HepG2 (cell line): ENCODE measurements at regions not wholly inside any gene's neighbourhood (a gene's known extent, or its start where the extent isn't known, plus 50 kb on each side); places are given as distances from the start of the nearest gene placed in this dataset.

Experiments used
- ATAC-seq: fragments of 200-7000 bp; cut with Tn5 transposase; 3 replicates; pipeline ENCODE4 v1.9.1; 2020; ENCODE audit warnings: mild to moderate bottlenecking, moderate library complexity
- BruUV-seq: library from RNA; stranded (reverse); fragments of 400-500 nt; replicated peaks from 2 replicates; lab custom pipeline; 2021; lab: Mats Ljungman, UMichigan
- CTCF ChIA-PET: fragments of 300-600 bp; formaldehyde crosslinking; extraction: SDS; loops from one replicate; lab custom pipeline; 2021; ENCODE audit warnings: low total read pairs, inconsistent platforms, low intra/inter-chr PET ratio; lab: Yijun Ruan, JAX
- POLR2A ChIA-PET: fragments of 350-600 bp; sonication (Branson Sonifier 250); formaldehyde crosslinking; loops from one replicate; lab custom pipeline; 2020; ENCODE audit warnings: antibody characterized with exemption, inconsistent platforms; lab: Yijun Ruan, JAX
- DNase-seq: peaks from one replicate; pipeline ENCODE4 v3.0.0-alpha.2; 2015; ENCODE audit warnings: low spot score
- FAIRE-seq: peaks from 3 replicates; lab custom pipeline; 2011; peaks lifted over from hg19 to GRCh38; lab: Jason Lieb, UNC
- H2AFZ ChIP-seq: one replicate; pipeline ENCODE4 v1.6.1; 2011; ENCODE audit warnings: low read length, inconsistent platforms
- H3K27ac ChIP-seq: fragments of 300-600 bp; 3 replicates; pipeline ENCODE4 v1.8.0; 2011; ENCODE audit warnings: mixed run types, mild to moderate bottlenecking, mixed read lengths, low read length, inconsistent platforms; ENCODE audit not compliant: insufficient read depth; ENCODE audit errors: extremely low read length
- H3K27me3 ChIP-seq, 2 experiments: fragments of 200-600 bp in 1 of 2; 2 replicates in 1 of 2; 3 replicates in 1 of 2; pipeline versions ENCODE4 v1.6.0 to v1.8.0; 2011; ENCODE audit warnings: low read length in 2 of 2, mild to moderate bottlenecking in 2 of 2, moderate library complexity in 2 of 2, inconsistent platforms in 1 of 2; ENCODE audit not compliant: insufficient read depth in 2 of 2, control insufficient read depth in 1 of 2
- H3K36me3 ChIP-seq, 2 experiments: fragments of 200-600 bp in 1 of 2; replicated peaks in 1 of 2; 2 replicates in 1 of 2; 3 replicates in 1 of 2; pipeline versions ENCODE4 v1.5.1 to v1.8.0; 2011; ENCODE audit warnings: low read length in 2 of 2, inconsistent platforms in 1 of 2; ENCODE audit not compliant: insufficient read depth in 2 of 2, control insufficient read depth in 1 of 2
- H3K4me1 ChIP-seq: 2 replicates; pipeline ENCODE4 v1.5.1; 2012; ENCODE audit warnings: low read length, inconsistent platforms; ENCODE audit not compliant: insufficient read depth
- H3K4me2 ChIP-seq: 2 replicates; pipeline ENCODE4 v1.6.0; 2011; ENCODE audit warnings: low read depth, low read length, inconsistent platforms
- H3K4me3 ChIP-seq, 3 experiments: fragments of 200-600 bp in 1 of 3; sonication (generic), shearing (Covaris generic) in 1 of 3; replicated peaks in 1 of 3; 2 replicates each; pipeline ENCODE4 v1.5.1; 2011 to 2016; ENCODE audit warnings: low read length in 3 of 3, inconsistent platforms in 2 of 3, low read depth in 2 of 3, mild to moderate bottlenecking in 2 of 3, control low read depth in 1 of 3, mixed read lengths in 1 of 3; ENCODE audit not compliant: insufficient read depth in 1 of 3
- H3K79me2 ChIP-seq: one replicate; pipeline ENCODE4 v1.6.1; 2011; ENCODE audit warnings: low read length, inconsistent platforms; ENCODE audit not compliant: insufficient read depth
- H3K9ac ChIP-seq: 2 replicates; pipeline ENCODE4 v1.6.0; 2011; ENCODE audit warnings: mild to moderate bottlenecking, low read depth, low read length, inconsistent platforms; ENCODE audit not compliant: insufficient read depth
- H3K9me3 ChIP-seq: 2 replicates; pipeline ENCODE4 v1.5.1; 2012; ENCODE audit warnings: mild to moderate bottlenecking, low read length
- H4K20me1 ChIP-seq: 2 replicates; pipeline ENCODE4 v1.6.0; 2011; ENCODE audit warnings: inconsistent platforms, mild to moderate bottlenecking, low read length, moderate library complexity; ENCODE audit not compliant: insufficient read depth
- ATAD3A ChIP-seq: sonication (generic); formaldehyde crosslinking; IDR thresholded peaks from 2 replicates; pipeline ENCODE4 v1.4.0; 2020; ENCODE audit warnings: missing genetic modification reagents
- CAMTA2 ChIP-seq: sonication (generic); formaldehyde crosslinking; IDR thresholded peaks from 2 replicates; pipeline ENCODE4 v1.4.0; 2020; ENCODE audit warnings: mild to moderate bottlenecking, missing genetic modification reagents, borderline replicate concordance
- E2F5 ChIP-seq: sonication (generic); formaldehyde crosslinking; conservative IDR thresholded peaks from 2 replicates; pipeline ENCODE4 v1.4.0; 2020; ENCODE audit warnings: missing genetic modification reagents
- PBX3 ChIP-seq: sonication (generic); formaldehyde crosslinking; IDR thresholded peaks from 2 replicates; pipeline ENCODE4 v1.8.1; 2023; ENCODE audit warnings: missing genetic modification reagents, inconsistent platforms, borderline replicate concordance
- ZNF235 ChIP-seq: sonication (generic); formaldehyde crosslinking; IDR thresholded peaks from 2 replicates; pipeline ENCODE4 v1.8.1; 2023; ENCODE audit warnings: mild to moderate bottlenecking, missing genetic modification reagents, borderline replicate concordance
- ZNF329 ChIP-seq: sonication (generic); formaldehyde crosslinking; IDR thresholded peaks from 2 replicates; pipeline ENCODE4 v1.9.0; 2021; ENCODE audit warnings: low read depth, mild to moderate bottlenecking, missing genetic modification reagents
- ZNF451 ChIP-seq: sonication (generic); formaldehyde crosslinking; IDR thresholded peaks from 2 replicates; pipeline ENCODE4 v1.5.0; 2020; ENCODE audit warnings: mild to moderate bottlenecking, missing genetic modification reagents
- ZNF558 ChIP-seq: sonication (generic); formaldehyde crosslinking; IDR thresholded peaks from 2 replicates; pipeline ENCODE4 v1.9.0; 2022; ENCODE audit warnings: mild to moderate bottlenecking, missing genetic modification reagents, borderline replicate concordance
- WGBS: methylation state at CpG from one replicate; pipeline ENCODE4 v1.1.6; 2017; ENCODE audit warnings: low lambda C conversion rate; 5-methylcytosine and 5-hydroxymethylcytosine counted together
- in situ Hi-C: cut with HindIII; loops from 2 replicates; pipeline ENCODE4 v1.10.0; 2017; ENCODE audit warnings: low pct_unique_long_range_greater_than_20kb; ENCODE audit not compliant: extremely low pct_ligation_motif_present
- intact Hi-C: fragments of 100-400 bp; cut with micrococcal nuclease; formaldehyde crosslinking; loops from one replicate; pipeline ENCODE4 v1.10.0; 2022; ENCODE audit not compliant: unreplicated experiment
- TF ChIP-seq, protein P1 (sequence below): sonication (generic); formaldehyde crosslinking; IDR thresholded peaks from 2 replicates; pipeline ENCODE4 v1.5.1; 2020; ENCODE audit warnings: mild to moderate bottlenecking, moderate library complexity, missing genetic modification reagents
- TF ChIP-seq, protein P2 (sequence below): sonication (generic); formaldehyde crosslinking; conservative IDR thresholded peaks from 2 replicates; pipeline ENCODE4 v1.4.0; 2020; ENCODE audit warnings: missing genetic modification reagents
- TF ChIP-seq, protein P3 (sequence below): sonication (generic); formaldehyde crosslinking; IDR thresholded peaks from 2 replicates; pipeline ENCODE4 v1.8.0; 2022; ENCODE audit warnings: mild to moderate bottlenecking, missing genetic modification reagents, moderate library complexity
- TF ChIP-seq, protein P4 (sequence below): sonication (generic); formaldehyde crosslinking; IDR thresholded peaks from 2 replicates; pipeline ENCODE4 v1.5.0; 2020; ENCODE audit warnings: missing genetic modification reagents

DNA sequence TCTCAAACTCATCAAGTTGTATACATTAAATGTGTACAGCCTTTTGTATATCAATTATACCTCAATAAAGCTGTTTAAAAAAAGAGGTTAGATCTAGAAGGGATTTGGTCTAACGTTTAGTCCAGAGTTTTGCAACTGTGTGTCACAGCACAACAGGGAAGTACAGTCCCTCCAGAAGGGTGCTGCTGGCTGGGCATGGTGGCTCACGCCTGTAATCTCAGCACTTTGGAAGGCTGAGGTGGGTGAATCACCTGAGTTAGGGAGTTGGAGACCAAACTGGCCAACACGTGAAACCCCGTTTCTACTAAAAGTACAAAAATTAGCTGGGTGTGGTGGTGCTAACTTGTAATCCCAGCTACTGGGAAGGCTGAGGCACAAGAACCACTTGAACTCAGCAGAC lies 78.3 kb upstream of the HAO2 start (continued):
- TF ChIP-seq, protein P1, sequence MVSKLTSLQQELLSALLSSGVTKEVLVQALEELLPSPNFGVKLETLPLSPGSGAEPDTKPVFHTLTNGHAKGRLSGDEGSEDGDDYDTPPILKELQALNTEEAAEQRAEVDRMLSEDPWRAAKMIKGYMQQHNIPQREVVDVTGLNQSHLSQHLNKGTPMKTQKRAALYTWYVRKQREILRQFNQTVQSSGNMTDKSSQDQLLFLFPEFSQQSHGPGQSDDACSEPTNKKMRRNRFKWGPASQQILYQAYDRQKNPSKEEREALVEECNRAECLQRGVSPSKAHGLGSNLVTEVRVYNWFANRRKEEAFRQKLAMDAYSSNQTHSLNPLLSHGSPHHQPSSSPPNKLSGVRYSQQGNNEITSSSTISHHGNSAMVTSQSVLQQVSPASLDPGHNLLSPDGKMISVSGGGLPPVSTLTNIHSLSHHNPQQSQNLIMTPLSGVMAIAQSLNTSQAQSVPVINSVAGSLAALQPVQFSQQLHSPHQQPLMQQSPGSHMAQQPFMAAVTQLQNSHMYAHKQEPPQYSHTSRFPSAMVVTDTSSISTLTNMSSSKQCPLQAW, result no peak
- no peak for TF ChIP-seq ZNF329 (CRISPR knock-in tag)
- TF ChIP-seq ZNF558 (CRISPR knock-in tag), result no peak
- TF ChIP-seq ATAD3A (CRISPR knock-in tag), result no peak
- TF ChIP-seq, all 625 proteins: peak for 0

DNA sequence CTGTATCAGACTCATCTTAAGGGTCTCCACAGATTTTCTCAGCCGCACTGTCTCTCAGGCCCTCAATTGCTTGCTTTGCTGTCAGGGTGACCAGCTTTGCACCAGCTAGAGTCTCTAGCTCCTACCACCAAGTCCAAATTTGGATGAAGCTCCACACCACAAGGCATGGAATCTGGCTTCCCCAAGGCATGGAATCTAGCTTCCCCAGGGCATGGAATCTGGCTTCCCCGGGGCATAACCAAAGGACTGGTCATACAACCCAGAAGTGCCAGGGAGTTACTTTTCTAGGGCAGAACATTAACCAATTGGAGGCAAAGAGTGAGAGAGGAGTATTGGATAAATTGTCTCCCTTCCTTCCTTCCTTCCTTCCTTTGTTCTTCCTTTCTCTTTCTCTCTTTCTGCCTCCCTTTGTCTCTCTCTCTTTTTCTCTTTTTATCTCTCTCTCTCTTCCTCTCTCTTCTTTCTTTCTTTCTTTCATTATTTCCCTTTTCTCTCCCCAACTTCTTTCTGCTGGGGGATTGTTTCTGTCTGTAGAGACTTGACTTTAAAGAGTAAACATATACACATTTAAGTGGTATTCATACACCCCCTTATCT lies 76.9 kb upstream of the HAO2 start:
- Histone ChIP-seq H3K4me1 (peaks cover 50% of the 10 kb centered on the region), H4K20me1 (no peaks in the 10 kb centered on the region), H3K79me2 (no peaks in the 10 kb centered on the region), H3K27ac (no peak overlapping the region), H3K4me3 (no peak overlapping the region), H3K9me3 (no peaks in the 10 kb centered on the region)
- intact Hi-C loops, result no loop called here
- CTCF ChIA-PET, result no interaction called here
- TF ChIP-seq ZNF235 (CRISPR knock-in tag), result no peak
- no peak for TF ChIP-seq PBX3 (CRISPR knock-in tag)
- TF ChIP-seq CAMTA2 (CRISPR knock-in tag), result no peak
- TF ChIP-seq, protein P2, sequence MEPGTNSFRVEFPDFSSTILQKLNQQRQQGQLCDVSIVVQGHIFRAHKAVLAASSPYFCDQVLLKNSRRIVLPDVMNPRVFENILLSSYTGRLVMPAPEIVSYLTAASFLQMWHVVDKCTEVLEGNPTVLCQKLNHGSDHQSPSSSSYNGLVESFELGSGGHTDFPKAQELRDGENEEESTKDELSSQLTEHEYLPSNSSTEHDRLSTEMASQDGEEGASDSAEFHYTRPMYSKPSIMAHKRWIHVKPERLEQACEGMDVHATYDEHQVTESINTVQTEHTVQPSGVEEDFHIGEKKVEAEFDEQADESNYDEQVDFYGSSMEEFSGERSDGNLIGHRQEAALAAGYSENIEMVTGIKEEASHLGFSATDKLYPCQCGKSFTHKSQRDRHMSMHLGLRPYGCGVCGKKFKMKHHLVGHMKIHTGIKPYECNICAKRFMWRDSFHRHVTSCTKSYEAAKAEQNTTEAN (CRISPR knock-in tag), result no peak
- no peak for TF ChIP-seq ZNF451 (CRISPR knock-in tag)
- TF ChIP-seq, protein P3, sequence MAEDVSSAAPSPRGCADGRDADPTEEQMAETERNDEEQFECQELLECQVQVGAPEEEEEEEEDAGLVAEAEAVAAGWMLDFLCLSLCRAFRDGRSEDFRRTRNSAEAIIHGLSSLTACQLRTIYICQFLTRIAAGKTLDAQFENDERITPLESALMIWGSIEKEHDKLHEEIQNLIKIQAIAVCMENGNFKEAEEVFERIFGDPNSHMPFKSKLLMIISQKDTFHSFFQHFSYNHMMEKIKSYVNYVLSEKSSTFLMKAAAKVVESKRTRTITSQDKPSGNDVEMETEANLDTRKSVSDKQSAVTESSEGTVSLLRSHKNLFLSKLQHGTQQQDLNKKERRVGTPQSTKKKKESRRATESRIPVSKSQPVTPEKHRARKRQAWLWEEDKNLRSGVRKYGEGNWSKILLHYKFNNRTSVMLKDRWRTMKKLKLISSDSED (CRISPR knock-in tag), result no peak
- no peak for TF ChIP-seq E2F5 (CRISPR knock-in tag)
- TF ChIP-seq, protein P4, sequence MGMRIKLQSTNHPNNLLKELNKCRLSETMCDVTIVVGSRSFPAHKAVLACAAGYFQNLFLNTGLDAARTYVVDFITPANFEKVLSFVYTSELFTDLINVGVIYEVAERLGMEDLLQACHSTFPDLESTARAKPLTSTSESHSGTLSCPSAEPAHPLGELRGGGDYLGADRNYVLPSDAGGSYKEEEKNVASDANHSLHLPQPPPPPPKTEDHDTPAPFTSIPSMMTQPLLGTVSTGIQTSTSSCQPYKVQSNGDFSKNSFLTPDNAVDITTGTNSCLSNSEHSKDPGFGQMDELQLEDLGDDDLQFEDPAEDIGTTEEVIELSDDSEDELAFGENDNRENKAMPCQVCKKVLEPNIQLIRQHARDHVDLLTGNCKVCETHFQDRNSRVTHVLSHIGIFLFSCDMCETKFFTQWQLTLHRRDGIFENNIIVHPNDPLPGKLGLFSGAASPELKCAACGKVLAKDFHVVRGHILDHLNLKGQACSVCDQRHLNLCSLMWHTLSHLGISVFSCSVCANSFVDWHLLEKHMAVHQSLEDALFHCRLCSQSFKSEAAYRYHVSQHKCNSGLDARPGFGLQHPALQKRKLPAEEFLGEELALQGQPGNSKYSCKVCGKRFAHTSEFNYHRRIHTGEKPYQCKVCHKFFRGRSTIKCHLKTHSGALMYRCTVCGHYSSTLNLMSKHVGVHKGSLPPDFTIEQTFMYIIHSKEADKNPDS, result no peak
- TF ChIP-seq, all 625 proteins: peak for 0
- WGBS, result 100% methylated on average over 1 of the region's 2 CpGs
- H2AFZ ChIP-seq, result no peak overlapping the region
- H3K27me3 ChIP-seq, result no peaks in the 10 kb centered on the region
- H3K9ac ChIP-seq, result no peak overlapping the region
- FAIRE-seq (no peak), DNase-seq (no peak), ATAC-seq (no peak)
- POLR2A ChIA-PET, result no interaction called here
- H3K36me3 ChIP-seq, result no peaks in the 10 kb centered on the region
- BruUV-seq, result no TSS peak
- no peak overlapping the region for H3K4me2 ChIP-seq
- in situ Hi-C loops, result no loop called here
